SK-N-SH treated with all-trans-retinoic acid at 6 μM for 48 hours (cell line): ENCODE measurements at regions not wholly inside any gene's neighbourhood (a gene's known extent, or its start where the extent isn't known, plus 50 kb on each side); places are given as distances from the start of the nearest gene placed in this dataset.

Experiments
- ATAC-seq: fragments of 200-7000 bp; cut with Tn5 transposase; 3 replicates; pipeline ENCODE4 v1.9.1; 2020; ENCODE audit warnings: mild to moderate bottlenecking, moderate library complexity
- ARNTL ChIP-seq: fragments of 450-650 bp; formaldehyde crosslinking; IDR thresholded peaks from 2 replicates; pipeline ENCODE4 v1.5.0; 2020; ENCODE audit warnings: low read depth, mild to moderate bottlenecking, moderate library complexity, borderline replicate concordance
- BACH2 ChIP-seq: fragments of 250-450 bp; sonication (Bioruptor Pico); IDR thresholded peaks from 2 replicates; pipeline ENCODE4 v1.9.0; 2021; ENCODE audit warnings: mild to moderate bottlenecking, borderline replicate concordance
- CSDC2 ChIP-seq: fragments of 250-450 bp; sonication (Bioruptor Pico); IDR thresholded peaks from 2 replicates; pipeline ENCODE4 v1.5.0; 2020; ENCODE audit warnings: mild to moderate bottlenecking, moderate library complexity
- ESRRG ChIP-seq: fragments of 250-450 bp; sonication (Bioruptor Pico); IDR thresholded peaks from 2 replicates; pipeline ENCODE4 v1.6.1; 2021; ENCODE audit warnings: mild to moderate bottlenecking
- GLIS3 ChIP-seq: fragments of 250-450 bp; sonication (Bioruptor Pico); IDR thresholded peaks from 2 replicates; pipeline ENCODE4 v1.5.0; 2020; ENCODE audit warnings: mild to moderate bottlenecking, moderate library complexity
- ISL1 ChIP-seq: fragments of 250-450 bp; sonication (Bioruptor Pico); IDR thresholded peaks from 2 replicates; pipeline ENCODE4 v2.1.2; 2022; ENCODE audit warnings: mild to moderate bottlenecking, moderate library complexity
- OSR1 ChIP-seq: fragments of 250-450 bp; sonication (Bioruptor Pico); IDR thresholded peaks from 2 replicates; pipeline ENCODE4 v1.8.0; 2022; ENCODE audit warnings: moderate library complexity, mild to moderate bottlenecking, inconsistent platforms
- PPARA ChIP-seq: fragments of 250-450 bp; sonication (Bioruptor Pico); IDR thresholded peaks from 2 replicates; pipeline ENCODE4 v1.5.0; 2020; ENCODE audit warnings: mild to moderate bottlenecking, borderline replicate concordance
- RARB ChIP-seq: fragments of 250-450 bp; sonication (Bioruptor Pico); IDR thresholded peaks from 2 replicates; pipeline ENCODE4 v1.8.0; 2021; ENCODE audit warnings: mild to moderate bottlenecking, moderate library complexity
- SNAI2 ChIP-seq: fragments of 250-450 bp; sonication (Bioruptor Pico); IDR thresholded peaks from 2 replicates; pipeline ENCODE4 v1.5.0; 2020; ENCODE audit warnings: mild to moderate bottlenecking, moderate library complexity
- TCF4 ChIP-seq: fragments of 250-450 bp; sonication (Bioruptor Pico); IDR thresholded peaks from 2 replicates; pipeline ENCODE4 v1.8.0; 2021; ENCODE audit warnings: mild to moderate bottlenecking, moderate library complexity, borderline replicate concordance
- TOX ChIP-seq: fragments of 250-450 bp; sonication (Bioruptor Pico); IDR thresholded peaks from 2 replicates; pipeline ENCODE4 v1.8.0; 2021; ENCODE audit warnings: mild to moderate bottlenecking, moderate library complexity, borderline replicate concordance
- ZC3H10 ChIP-seq: fragments of 250-450 bp; sonication (Bioruptor Pico); IDR thresholded peaks from 2 replicates; pipeline ENCODE4 v1.5.1; 2021; ENCODE audit warnings: mild to moderate bottlenecking, moderate library complexity
- ZFP3 ChIP-seq: fragments of 250-450 bp; sonication (Bioruptor Pico); IDR thresholded peaks from 2 replicates; pipeline ENCODE4 v1.5.0; 2020; ENCODE audit warnings: mild to moderate bottlenecking, moderate library complexity
- ZNF565 ChIP-seq: fragments of 450-650 bp; formaldehyde crosslinking; conservative IDR thresholded peaks from 2 replicates; pipeline ENCODE4 v1.5.0; 2020; ENCODE audit warnings: low read depth, mild to moderate bottlenecking, moderate library complexity
- ZNF70 ChIP-seq: fragments of 450-650 bp; formaldehyde crosslinking; IDR thresholded peaks from 2 replicates; pipeline ENCODE4 v1.5.0; 2020; ENCODE audit warnings: mild to moderate bottlenecking, moderate library complexity
- ZNF8 ChIP-seq: fragments of 450-650 bp; formaldehyde crosslinking; IDR thresholded peaks from 2 replicates; pipeline ENCODE4 v1.5.0; 2020; ENCODE audit warnings: mild to moderate bottlenecking, moderate library complexity
- TF ChIP-seq, protein P1 (sequence below): fragments of 250-450 bp; sonication (Bioruptor Pico); IDR thresholded peaks from 2 replicates; pipeline ENCODE4 v1.8.0; 2021; ENCODE audit warnings: low read depth, mild to moderate bottlenecking, moderate library complexity, borderline replicate concordance
- TF ChIP-seq, protein P2 (sequence below): fragments of 250-450 bp; sonication (Bioruptor Pico); IDR thresholded peaks from 2 replicates; pipeline ENCODE4 v1.8.0; 2020; ENCODE audit warnings: mild to moderate bottlenecking, moderate library complexity, borderline replicate concordance
- TF ChIP-seq, protein P3 (sequence below): fragments of 250-450 bp; sonication (Bioruptor Pico); IDR thresholded peaks from 2 replicates; pipeline ENCODE4 v1.5.0; 2020; ENCODE audit warnings: mild to moderate bottlenecking, moderate library complexity
- TF ChIP-seq, protein P4 (sequence below): fragments of 250-450 bp; sonication (Bioruptor Pico); IDR thresholded peaks from 2 replicates; pipeline ENCODE4 v1.5.1; 2021; ENCODE audit warnings: mild to moderate bottlenecking, moderate library complexity

DNA sequence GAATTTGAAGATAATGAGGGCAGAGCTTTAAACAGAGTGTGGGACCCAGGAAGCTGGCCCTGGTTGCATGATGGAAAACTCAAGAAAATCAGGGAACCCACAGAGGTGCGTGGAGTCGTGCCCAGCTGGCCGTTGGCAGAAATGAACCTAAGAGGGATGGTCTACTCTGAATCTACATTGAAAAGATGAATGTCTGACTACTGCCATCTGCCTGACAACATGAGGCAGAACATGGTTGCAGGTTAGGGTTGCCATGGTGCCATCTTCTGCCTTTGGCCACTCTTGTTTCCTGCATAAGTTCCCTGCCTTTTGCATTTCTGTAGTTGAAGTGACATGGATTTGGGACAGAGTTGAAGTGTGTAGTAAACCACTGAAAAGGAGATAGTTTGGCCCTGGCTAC is 138.5 kb upstream of the COBL start (continued):
- TF ChIP-seq, protein P1, sequence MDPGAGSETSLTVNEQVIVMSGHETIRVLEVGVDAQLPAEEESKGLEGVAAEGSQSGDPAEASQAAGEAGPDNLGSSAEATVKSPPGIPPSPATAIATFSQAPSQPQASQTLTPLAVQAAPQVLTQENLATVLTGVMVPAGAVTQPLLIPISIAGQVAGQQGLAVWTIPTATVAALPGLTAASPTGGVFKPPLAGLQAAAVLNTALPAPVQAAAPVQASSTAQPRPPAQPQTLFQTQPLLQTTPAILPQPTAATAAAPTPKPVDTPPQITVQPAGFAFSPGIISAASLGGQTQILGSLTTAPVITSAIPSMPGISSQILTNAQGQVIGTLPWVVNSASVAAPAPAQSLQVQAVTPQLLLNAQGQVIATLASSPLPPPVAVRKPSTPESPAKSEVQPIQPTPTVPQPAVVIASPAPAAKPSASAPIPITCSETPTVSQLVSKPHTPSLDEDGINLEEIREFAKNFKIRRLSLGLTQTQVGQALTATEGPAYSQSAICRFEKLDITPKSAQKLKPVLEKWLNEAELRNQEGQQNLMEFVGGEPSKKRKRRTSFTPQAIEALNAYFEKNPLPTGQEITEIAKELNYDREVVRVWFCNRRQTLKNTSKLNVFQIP: no peak
- TF ChIP-seq ESRRG (CRISPR knock-in tag) (no peak), TCF4 (CRISPR knock-in tag) (no peak), TOX (CRISPR knock-in tag) (no peak), ZC3H10 (CRISPR knock-in tag) (no peak), CSDC2 (no peak), BACH2 (CRISPR knock-in tag) (no peak), RARB (CRISPR knock-in tag) (no peak), ARNTL (CRISPR knock-in tag) (no peak), ZNF8 (CRISPR knock-in tag) (no peak)

DNA sequence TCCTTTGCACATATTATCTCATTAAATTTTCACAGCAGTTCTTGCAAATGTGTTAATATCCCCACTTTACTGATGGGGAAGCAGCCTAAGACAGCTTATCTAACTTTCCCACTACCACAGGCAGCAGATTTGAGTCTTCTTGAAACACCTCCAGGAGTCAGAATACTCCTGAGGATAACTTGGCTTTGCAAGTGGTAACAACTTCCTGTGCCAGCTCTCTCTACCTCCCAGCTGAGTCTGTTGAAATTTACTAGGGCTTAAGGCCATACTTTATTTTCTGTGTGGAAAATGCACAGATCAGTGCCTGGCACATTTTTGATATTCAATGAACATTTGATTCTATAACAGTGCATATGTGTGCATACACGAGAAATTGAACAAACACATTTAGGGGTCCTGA is 136.1 kb upstream of the COBL start:
- no peak for ATAC-seq
- TF ChIP-seq ZNF70 (CRISPR knock-in tag) (no peak), ESRRG (CRISPR knock-in tag) (no peak), CSDC2 (no peak), TOX (CRISPR knock-in tag) (no peak), ARNTL (CRISPR knock-in tag) (no peak), RARB (CRISPR knock-in tag) (no peak), ISL1 (CRISPR knock-in tag) (no peak), TCF4 (CRISPR knock-in tag) (no peak)
- TF ChIP-seq, protein P2, sequence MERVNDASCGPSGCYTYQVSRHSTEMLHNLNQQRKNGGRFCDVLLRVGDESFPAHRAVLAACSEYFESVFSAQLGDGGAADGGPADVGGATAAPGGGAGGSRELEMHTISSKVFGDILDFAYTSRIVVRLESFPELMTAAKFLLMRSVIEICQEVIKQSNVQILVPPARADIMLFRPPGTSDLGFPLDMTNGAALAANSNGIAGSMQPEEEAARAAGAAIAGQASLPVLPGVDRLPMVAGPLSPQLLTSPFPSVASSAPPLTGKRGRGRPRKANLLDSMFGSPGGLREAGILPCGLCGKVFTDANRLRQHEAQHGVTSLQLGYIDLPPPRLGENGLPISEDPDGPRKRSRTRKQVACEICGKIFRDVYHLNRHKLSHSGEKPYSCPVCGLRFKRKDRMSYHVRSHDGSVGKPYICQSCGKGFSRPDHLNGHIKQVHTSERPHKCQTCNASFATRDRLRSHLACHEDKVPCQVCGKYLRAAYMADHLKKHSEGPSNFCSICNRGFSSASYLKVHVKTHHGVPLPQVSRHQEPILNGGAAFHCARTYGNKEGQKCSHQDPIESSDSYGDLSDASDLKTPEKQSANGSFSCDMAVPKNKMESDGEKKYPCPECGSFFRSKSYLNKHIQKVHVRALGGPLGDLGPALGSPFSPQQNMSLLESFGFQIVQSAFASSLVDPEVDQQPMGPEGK (CRISPR knock-in tag): no peak
- TF ChIP-seq, protein P3, sequence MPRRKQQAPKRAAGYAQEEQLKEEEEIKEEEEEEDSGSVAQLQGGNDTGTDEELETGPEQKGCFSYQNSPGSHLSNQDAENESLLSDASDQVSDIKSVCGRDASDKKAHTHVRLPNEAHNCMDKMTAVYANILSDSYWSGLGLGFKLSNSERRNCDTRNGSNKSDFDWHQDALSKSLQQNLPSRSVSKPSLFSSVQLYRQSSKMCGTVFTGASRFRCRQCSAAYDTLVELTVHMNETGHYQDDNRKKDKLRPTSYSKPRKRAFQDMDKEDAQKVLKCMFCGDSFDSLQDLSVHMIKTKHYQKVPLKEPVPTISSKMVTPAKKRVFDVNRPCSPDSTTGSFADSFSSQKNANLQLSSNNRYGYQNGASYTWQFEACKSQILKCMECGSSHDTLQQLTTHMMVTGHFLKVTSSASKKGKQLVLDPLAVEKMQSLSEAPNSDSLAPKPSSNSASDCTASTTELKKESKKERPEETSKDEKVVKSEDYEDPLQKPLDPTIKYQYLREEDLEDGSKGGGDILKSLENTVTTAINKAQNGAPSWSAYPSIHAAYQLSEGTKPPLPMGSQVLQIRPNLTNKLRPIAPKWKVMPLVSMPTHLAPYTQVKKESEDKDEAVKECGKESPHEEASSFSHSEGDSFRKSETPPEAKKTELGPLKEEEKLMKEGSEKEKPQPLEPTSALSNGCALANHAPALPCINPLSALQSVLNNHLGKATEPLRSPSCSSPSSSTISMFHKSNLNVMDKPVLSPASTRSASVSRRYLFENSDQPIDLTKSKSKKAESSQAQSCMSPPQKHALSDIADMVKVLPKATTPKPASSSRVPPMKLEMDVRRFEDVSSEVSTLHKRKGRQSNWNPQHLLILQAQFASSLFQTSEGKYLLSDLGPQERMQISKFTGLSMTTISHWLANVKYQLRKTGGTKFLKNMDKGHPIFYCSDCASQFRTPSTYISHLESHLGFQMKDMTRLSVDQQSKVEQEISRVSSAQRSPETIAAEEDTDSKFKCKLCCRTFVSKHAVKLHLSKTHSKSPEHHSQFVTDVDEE: no peak
- TF ChIP-seq, protein P1: no peak

DNA sequence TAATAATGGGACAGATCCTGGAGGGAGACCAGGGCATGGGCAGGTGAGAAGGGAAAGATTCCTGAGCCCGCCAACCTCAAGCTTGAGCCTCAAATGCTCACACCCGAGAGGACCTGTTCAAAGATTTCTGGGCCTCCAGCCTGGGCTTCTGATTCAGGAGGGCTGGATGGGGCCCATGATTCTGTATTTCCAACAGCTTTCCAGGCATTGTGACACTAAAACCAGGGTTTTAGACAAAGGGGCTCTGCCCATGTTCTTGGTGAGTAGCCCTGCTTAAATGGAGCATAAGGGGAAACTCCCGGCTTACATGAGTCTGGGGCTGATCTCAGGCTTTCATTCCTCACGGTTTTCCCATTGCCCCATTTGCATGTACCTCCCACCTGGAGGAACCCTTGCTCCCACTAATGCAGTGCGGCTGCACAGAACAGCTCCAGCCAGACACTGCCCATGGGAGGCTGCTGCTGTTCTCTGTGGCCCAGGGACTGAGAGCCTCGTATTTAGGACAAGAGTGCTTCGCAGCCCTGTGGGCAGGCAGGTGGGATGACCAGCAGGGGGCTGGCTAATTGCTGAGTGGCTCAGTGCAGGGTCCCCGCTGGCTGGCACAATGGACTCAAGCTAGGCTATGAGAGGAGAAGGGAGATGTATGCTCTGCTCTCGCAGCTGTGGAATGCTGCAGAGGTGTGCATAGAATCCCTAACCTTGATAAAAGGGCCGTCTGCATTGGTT is 135.3 kb upstream of the COBL start:
- ATAC-seq: no peak
- TF ChIP-seq ZC3H10 (CRISPR knock-in tag) (no peak), TOX (CRISPR knock-in tag) (no peak), ZNF8 (CRISPR knock-in tag) (no peak), OSR1 (CRISPR knock-in tag) (no peak), ARNTL (CRISPR knock-in tag) (no peak), ZNF565 (CRISPR knock-in tag) (no peak), ISL1 (CRISPR knock-in tag) (no peak), RARB (CRISPR knock-in tag) (no peak), BACH2 (CRISPR knock-in tag) (no peak), SNAI2 (CRISPR knock-in tag) (no peak), ZFP3 (CRISPR knock-in tag) (no peak), ESRRG (CRISPR knock-in tag) (no peak), PPARA (no peak), GLIS3 (no peak), ZNF70 (CRISPR knock-in tag) (no peak), TCF4 (CRISPR knock-in tag) (no peak), CSDC2 (no peak)
- TF ChIP-seq, protein P3: no peak
- TF ChIP-seq, protein P4, sequence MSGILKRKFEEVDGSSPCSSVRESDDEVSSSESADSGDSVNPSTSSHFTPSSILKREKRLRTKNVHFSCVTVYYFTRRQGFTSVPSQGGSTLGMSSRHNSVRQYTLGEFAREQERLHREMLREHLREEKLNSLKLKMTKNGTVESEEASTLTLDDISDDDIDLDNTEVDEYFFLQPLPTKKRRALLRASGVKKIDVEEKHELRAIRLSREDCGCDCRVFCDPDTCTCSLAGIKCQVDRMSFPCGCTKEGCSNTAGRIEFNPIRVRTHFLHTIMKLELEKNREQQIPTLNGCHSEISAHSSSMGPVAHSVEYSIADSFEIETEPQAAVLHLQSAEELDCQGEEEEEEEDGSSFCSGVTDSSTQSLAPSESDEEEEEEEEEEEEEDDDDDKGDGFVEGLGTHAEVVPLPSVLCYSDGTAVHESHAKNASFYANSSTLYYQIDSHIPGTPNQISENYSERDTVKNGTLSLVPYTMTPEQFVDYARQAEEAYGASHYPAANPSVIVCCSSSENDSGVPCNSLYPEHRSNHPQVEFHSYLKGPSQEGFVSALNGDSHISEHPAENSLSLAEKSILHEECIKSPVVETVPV (CRISPR knock-in tag): no peak
- TF ChIP-seq, protein P2 (CRISPR knock-in tag): no peak
